ENCODE measurements at regions not wholly inside any gene's neighbourhood (a gene's known extent, or its start where the extent isn't known, plus 50 kb on each side); places are given as distances from the start of the nearest gene placed in this dataset.

DNA sequence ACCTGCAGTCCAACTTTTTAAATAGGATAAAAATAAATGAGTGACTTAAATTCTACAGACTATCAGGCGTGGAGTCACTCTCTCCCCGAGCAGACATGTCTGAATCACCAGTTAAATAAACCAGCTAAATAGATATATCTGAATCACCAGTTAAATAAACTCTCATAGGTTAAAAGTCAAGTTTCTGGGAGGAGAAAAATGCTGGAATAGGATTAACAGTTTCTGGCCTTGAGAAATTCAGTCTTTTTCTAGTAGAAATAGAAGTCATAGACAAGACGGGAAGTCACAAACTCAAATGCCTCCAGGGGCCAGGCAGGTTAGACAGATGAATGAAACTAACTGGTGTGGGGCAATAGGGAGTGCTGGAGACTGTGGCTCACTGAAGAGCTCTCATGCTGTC is 258.6 kb upstream of the TMEM132C start:
- CTCF ChIA-PET, result interaction anchor here (1.3 kb wide), 1 partner anchor 81 kb away, joined by 3 read pairs; no protein-coding TSS in a partner anchor
- POLR2A ChIA-PET, result interaction anchor here (1.5 kb wide), 1 partner anchor 21 kb away, joined by 3 read pairs; no protein-coding TSS in a partner anchor
- TF ChIP-seq, protein P1, sequence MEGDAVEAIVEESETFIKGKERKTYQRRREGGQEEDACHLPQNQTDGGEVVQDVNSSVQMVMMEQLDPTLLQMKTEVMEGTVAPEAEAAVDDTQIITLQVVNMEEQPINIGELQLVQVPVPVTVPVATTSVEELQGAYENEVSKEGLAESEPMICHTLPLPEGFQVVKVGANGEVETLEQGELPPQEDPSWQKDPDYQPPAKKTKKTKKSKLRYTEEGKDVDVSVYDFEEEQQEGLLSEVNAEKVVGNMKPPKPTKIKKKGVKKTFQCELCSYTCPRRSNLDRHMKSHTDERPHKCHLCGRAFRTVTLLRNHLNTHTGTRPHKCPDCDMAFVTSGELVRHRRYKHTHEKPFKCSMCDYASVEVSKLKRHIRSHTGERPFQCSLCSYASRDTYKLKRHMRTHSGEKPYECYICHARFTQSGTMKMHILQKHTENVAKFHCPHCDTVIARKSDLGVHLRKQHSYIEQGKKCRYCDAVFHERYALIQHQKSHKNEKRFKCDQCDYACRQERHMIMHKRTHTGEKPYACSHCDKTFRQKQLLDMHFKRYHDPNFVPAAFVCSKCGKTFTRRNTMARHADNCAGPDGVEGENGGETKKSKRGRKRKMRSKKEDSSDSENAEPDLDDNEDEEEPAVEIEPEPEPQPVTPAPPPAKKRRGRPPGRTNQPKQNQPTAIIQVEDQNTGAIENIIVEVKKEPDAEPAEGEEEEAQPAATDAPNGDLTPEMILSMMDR (IDR thresholded peaks at IDR 0.05; ENCODE audit: insufficient read depth, low read length, missing control alignments), result no peak
- peak; percentile 70 for DNase-seq (ENCODE audit: low read depth, low spot score)
- no peak overlapping the region for H3K4me3 ChIP-seq (ENCODE audit: low read depth, low read length)

DNA sequence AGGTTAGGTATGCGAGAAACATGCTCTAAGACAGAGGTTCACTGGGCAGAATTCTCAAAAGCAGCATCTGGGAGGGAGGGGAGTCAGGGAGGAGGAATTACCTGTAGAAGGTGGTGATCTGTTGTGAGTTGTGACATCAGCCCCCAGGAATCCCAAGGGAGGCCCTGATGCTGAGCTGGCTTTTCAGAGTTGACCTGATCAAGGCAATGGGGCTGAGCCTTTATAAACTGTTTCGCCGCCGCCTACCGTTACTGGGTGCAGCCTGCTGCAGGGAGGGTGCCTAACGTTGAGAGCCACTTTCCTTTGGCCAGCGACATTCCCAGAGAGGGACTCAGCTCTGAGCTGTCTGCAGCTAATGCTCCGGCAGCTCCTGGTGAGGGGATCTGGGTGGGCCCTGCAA is 257.9 kb upstream of the TMEM132C start:
- no peak for DNase-seq (ENCODE audit: low read depth, low spot score)
- TF ChIP-seq, protein P1 (IDR thresholded peaks at IDR 0.05; ENCODE audit: insufficient read depth, low read length, missing control alignments), result no peak
- ChIA-PET CTCF (interaction anchor here (1.3 kb wide), 1 partner anchor 82 kb away, joined by 3 read pairs; no protein-coding TSS in a partner anchor), POLR2A (interaction anchor here (1.5 kb wide), 1 partner anchor 22 kb away, joined by 3 read pairs; no protein-coding TSS in a partner anchor)
- H3K4me3 ChIP-seq (ENCODE audit: low read depth, low read length), result no peak overlapping the region

DNA sequence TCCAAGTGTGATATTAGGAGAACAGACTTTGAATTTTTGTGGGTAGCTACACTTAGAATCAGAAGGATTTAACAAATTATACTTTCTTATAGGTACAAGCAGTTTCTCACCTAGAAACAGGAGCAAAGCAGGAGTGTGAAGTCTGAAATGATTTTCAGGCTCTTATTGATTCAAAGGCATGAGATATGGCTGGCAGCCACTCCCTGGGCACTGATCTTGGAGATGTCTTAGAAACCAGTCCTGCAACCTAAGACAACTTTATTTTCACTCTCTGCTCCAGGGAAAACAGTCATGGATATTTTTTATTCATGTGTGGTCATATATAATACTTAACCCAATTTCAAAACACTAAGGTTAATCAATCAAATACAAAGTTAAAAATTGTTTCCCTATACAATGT is 254.9 kb upstream of the TMEM132C start:
- no peak for DNase-seq (ENCODE audit: low read depth, low spot score)
- ChIA-PET POLR2A (no interaction called here), CTCF (interaction anchor here (1.4 kb wide), 1 partner anchor 57 kb away, joined by 3 read pairs; no protein-coding TSS in a partner anchor)
- TF ChIP-seq, protein P1 (IDR thresholded peaks at IDR 0.05; ENCODE audit: insufficient read depth, low read length, missing control alignments), result no peak
- H3K4me3 ChIP-seq (ENCODE audit: low read depth, low read length), result no peak overlapping the region

DNA sequence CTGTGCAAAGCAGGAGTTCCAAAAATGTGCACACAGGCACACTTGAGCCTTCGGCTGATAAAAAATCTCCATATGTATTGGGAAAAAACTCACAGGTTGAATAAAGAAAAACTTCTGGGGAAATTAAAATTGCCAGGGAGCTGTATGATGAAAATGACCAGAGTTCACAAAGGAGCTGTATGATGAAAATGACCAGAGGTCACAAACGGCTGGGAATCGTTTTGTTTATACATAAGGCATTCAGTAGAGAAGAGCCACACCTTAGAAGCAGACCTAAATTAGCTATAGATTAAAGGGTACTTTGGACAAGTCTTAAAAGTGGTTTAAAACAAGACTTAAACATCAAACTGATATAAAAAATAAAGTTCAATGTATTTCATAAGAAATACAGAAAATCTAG is 251.7 kb upstream of the TMEM132C start:
- CTCF ChIA-PET, result interaction anchor here (1.5 kb wide), 1 partner anchor 10 kb away, joined by 4 read pairs; no protein-coding TSS in a partner anchor
- TF ChIP-seq, protein P1 (IDR thresholded peaks at IDR 0.05; ENCODE audit: insufficient read depth, low read length, missing control alignments), result no peak
- no peak overlapping the region for H3K4me3 ChIP-seq (ENCODE audit: low read depth, low read length)
- DNase-seq (ENCODE audit: low read depth, low spot score), result no peak
- POLR2A ChIA-PET, result no interaction called here

DNA sequence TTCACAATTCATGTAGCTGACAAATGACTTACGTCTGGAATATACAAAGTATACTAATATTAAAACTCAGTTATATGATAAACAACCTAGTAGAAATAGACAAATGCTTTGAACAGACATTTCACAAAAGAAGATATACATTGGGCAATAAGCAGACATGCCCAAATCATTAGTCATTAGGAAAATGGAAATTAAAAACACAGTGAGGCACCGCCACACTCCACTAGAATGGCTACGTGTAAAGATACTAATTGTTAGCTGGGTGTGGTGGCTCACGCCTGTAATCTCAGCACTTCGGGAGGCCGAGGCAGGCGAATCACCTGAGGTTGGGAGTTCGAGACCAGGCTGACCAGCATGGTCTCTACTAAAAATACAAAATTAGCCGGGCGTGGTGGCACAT is 248.9 kb upstream of the TMEM132C start:
- no peak overlapping the region for H3K4me3 ChIP-seq (ENCODE audit: low read depth, low read length)
- TF ChIP-seq, protein P1 (IDR thresholded peaks at IDR 0.05; ENCODE audit: insufficient read depth, low read length, missing control alignments), result no peak
- ChIA-PET POLR2A (no interaction called here), CTCF (interaction anchor here (1.0 kb wide), 1 partner anchor 9 kb away, joined by 3 read pairs; no protein-coding TSS in a partner anchor)
- no peak for DNase-seq (ENCODE audit: low read depth, low spot score)

DNA sequence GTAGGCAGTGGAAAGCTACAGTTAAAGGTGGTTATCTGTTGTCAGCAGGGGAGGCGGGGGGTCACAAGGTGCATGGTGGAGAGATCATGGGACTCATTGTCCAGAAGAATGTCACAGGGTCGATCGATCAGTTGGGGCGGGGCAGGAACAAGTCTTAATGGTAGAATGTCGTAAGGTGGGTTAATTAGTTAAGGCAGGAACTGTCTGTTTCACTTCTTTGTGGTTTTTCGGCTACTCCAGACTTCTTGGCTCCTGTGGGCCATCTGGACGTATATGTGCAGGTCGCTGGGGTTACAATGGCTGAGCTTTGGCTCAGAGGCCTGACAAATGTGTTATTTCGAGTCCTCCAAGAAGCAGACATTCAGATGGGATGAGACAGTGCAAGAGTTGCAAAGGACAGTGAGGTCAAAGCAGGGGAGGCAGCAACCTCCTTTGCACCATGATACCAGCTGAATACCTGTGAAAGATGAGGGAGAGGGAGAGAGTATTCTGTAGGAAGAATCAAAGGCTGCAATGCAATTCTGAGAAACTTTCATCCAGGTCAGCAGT is 246.9 kb upstream of the TMEM132C start:
- ChIA-PET CTCF (interaction anchor here (1.0 kb wide), 1 partner anchor 10 kb away, joined by 3 read pairs; no protein-coding TSS in a partner anchor), POLR2A (no interaction called here)

More for the DNA sequence above, 246.9 kb upstream of the TMEM132C start:
- no peak for DNase-seq (ENCODE audit: low read depth, low spot score)
- H3K4me3 ChIP-seq (ENCODE audit: low read depth, low read length), result no peak overlapping the region
- TF ChIP-seq, protein P1 (IDR thresholded peaks at IDR 0.05; ENCODE audit: insufficient read depth, low read length, missing control alignments), result no peak
